ENCODE measurements at regions not wholly inside any gene's neighbourhood (a gene's known extent, or its start where the extent isn't known, plus 50 kb on each side); places are given as distances from the start of the nearest gene placed in this dataset.

- no peak for TF ChIP-seq CTCF (IDR thresholded peaks at IDR 0.05; ENCODE audit: borderline replicate concordance, extremely low read depth, insufficient read depth)
- DNase-seq: no peak
- Histone ChIP-seq H3K9me3 (ENCODE audit: control insufficient read depth in 2 of 3, insufficient read depth in 1 of 3, low read length in 3 of 3) (no peaks in the 10 kb centered on the region), H3K4me3 (ENCODE audit: low read length in 3 of 3) (no peak overlapping the region), H3K4me1 (ENCODE audit: control insufficient read depth in 2 of 3, insufficient read depth in 2 of 3, low read depth in 1 of 3, low read length in 3 of 3) (no peaks in the 10 kb centered on the region), H3K36me3 (ENCODE audit: control insufficient read depth in 2 of 3, insufficient read depth in 3 of 3, low read length in 3 of 3) (no peaks in the 10 kb centered on the region), H3K27ac (ENCODE audit: low read depth in 2 of 2, low read length in 2 of 2) (no peak overlapping the region), H3K9ac (ENCODE audit: low read length in 3 of 3) (no peak overlapping the region), H3K27me3 (ENCODE audit: control insufficient read depth, insufficient read depth, low read length) (no peaks in the 10 kb centered on the region)
- FAIRE-seq: no peak
- intact Hi-C loops (cut with DNase I): no loop called here
These were observed 77.0 kb upstream of the CA10 start for GRCh38 chr17:52235516-52235915.

GRCh38 chr17:52233632-52234031 is 75.1 kb upstream of the CA10 start:
- FAIRE-seq (no peak), DNase-seq (no peak)
- no peaks in the 10 kb centered on the region for H3K36me3 ChIP-seq (ENCODE audit: control insufficient read depth in 2 of 3, insufficient read depth in 3 of 3, low read length in 3 of 3)
- H3K27ac ChIP-seq (ENCODE audit: low read depth in 2 of 2, low read length in 2 of 2): no peak overlapping the region
- no peak overlapping the region for H3K9ac ChIP-seq (ENCODE audit: low read length in 3 of 3)
- H3K9me3 ChIP-seq (ENCODE audit: control insufficient read depth in 2 of 3, insufficient read depth in 1 of 3, low read length in 3 of 3): no peaks in the 10 kb centered on the region
- intact Hi-C loops (cut with DNase I): no loop called here
- H3K4me1 ChIP-seq (ENCODE audit: control insufficient read depth in 2 of 3, insufficient read depth in 2 of 3, low read depth in 1 of 3, low read length in 3 of 3): no peaks in the 10 kb centered on the region
- no peak for TF ChIP-seq CTCF (IDR thresholded peaks at IDR 0.05; ENCODE audit: borderline replicate concordance, extremely low read depth, insufficient read depth)
- H3K27me3 ChIP-seq (ENCODE audit: control insufficient read depth, insufficient read depth, low read length): no peaks in the 10 kb centered on the region
- H3K4me3 ChIP-seq (ENCODE audit: low read length in 3 of 3): no peak overlapping the region

GRCh38 chr17:52233176-52233575 is 74.7 kb upstream of the CA10 start:
- no peaks in the 10 kb centered on the region for H3K27me3 ChIP-seq (ENCODE audit: control insufficient read depth, insufficient read depth, low read length)
- H3K9me3 ChIP-seq (ENCODE audit: control insufficient read depth in 2 of 3, insufficient read depth in 1 of 3, low read length in 3 of 3): no peaks in the 10 kb centered on the region
- no peaks in the 10 kb centered on the region for H3K4me1 ChIP-seq (ENCODE audit: control insufficient read depth in 2 of 3, insufficient read depth in 2 of 3, low read depth in 1 of 3, low read length in 3 of 3)
- FAIRE-seq: no peak
- no peak overlapping the region for H3K27ac ChIP-seq (ENCODE audit: low read depth in 2 of 2, low read length in 2 of 2)
- no peak for TF ChIP-seq CTCF (IDR thresholded peaks at IDR 0.05; ENCODE audit: borderline replicate concordance, extremely low read depth, insufficient read depth)
- H3K4me3 ChIP-seq (ENCODE audit: low read length in 3 of 3): no peak overlapping the region
- intact Hi-C loops (cut with DNase I): no loop called here
- no peaks in the 10 kb centered on the region for H3K36me3 ChIP-seq (ENCODE audit: control insufficient read depth in 2 of 3, insufficient read depth in 3 of 3, low read length in 3 of 3)
- DNase-seq: no peak
- H3K9ac ChIP-seq (ENCODE audit: low read length in 3 of 3): no peak overlapping the region

- no peaks in the 10 kb centered on the region for H3K4me1 ChIP-seq (ENCODE audit: control insufficient read depth in 2 of 3, insufficient read depth in 2 of 3, low read depth in 1 of 3, low read length in 3 of 3)
- intact Hi-C loops (cut with DNase I): no loop called here
- H3K27me3 ChIP-seq (ENCODE audit: control insufficient read depth, insufficient read depth, low read length): no peaks in the 10 kb centered on the region
- no peaks in the 10 kb centered on the region for H3K36me3 ChIP-seq (ENCODE audit: control insufficient read depth in 2 of 3, insufficient read depth in 3 of 3, low read length in 3 of 3)
- no peak overlapping the region for H3K27ac ChIP-seq (ENCODE audit: low read depth in 2 of 2, low read length in 2 of 2)
- no peaks in the 10 kb centered on the region for H3K9me3 ChIP-seq (ENCODE audit: control insufficient read depth in 2 of 3, insufficient read depth in 1 of 3, low read length in 3 of 3)
- DNase-seq (no peak), FAIRE-seq (no peak)
- H3K4me3 ChIP-seq (ENCODE audit: low read length in 3 of 3): no peak overlapping the region
- no peak for TF ChIP-seq CTCF (IDR thresholded peaks at IDR 0.05; ENCODE audit: borderline replicate concordance, extremely low read depth, insufficient read depth)
- H3K9ac ChIP-seq (ENCODE audit: low read length in 3 of 3): no peak overlapping the region
These were observed 70.3 kb upstream of the CA10 start for GRCh38 chr17:52228823-52229222.

Measured in kidney (tissue), 13 donors.